ENCODE measurements at regions not wholly inside any gene's neighbourhood (a gene's known extent, or its start where the extent isn't known, plus 50 kb on each side); places are given as distances from the start of the nearest gene placed in this dataset.

GRCh38 chr15:35145336-35145735 is 60.2 kb upstream of the NANOGP8 start:
- Mint-ChIP-seq H3K27me3 (peaks cover 0 to 8% of the 10 kb centered on the region in 2 donors), H3K4me1 (ENCODE audit: low read depth in 2 of 2) (no peaks in the 10 kb centered on the region), H3K9me3 (no peaks in the 10 kb centered on the region), H3K27ac (no peak overlapping the region), H3K4me3 (no peak overlapping the region), H3K36me3 (no peaks in the 10 kb centered on the region)
- ATAC-seq = no peak
- DNase-seq (ENCODE audit: low spot score) = no peak

- Mint-ChIP-seq H3K27me3 (no peaks in the 10 kb centered on the region), H3K4me1 (ENCODE audit: low read depth in 2 of 2) (no peaks in the 10 kb centered on the region), H3K9me3 (no peaks in the 10 kb centered on the region), H3K27ac (no peak overlapping the region), H3K36me3 (no peaks in the 10 kb centered on the region), H3K4me3 (no peak overlapping the region)
- ATAC-seq = no peak
- no peak for DNase-seq (ENCODE audit: low spot score)
These were observed 57.5 kb upstream of the NANOGP8 start for GRCh38 chr15:35142578-35142977.

- Mint-ChIP-seq H3K27ac (no peak overlapping the region), H3K27me3 (no peaks in the 10 kb centered on the region), H3K4me3 (no peak overlapping the region), H3K36me3 (no peaks in the 10 kb centered on the region), H3K4me1 (ENCODE audit: low read depth in 2 of 2) (no peaks in the 10 kb centered on the region), H3K9me3 (no peaks in the 10 kb centered on the region)
- ATAC-seq (no peak), DNase-seq (ENCODE audit: low spot score) (no peak)
These were observed 56.8 kb upstream of the NANOGP8 start for GRCh38 chr15:35141743-35142471.

- Mint-ChIP-seq H3K36me3 (no peaks in the 10 kb centered on the region), H3K27ac (no peak overlapping the region), H3K4me1 (ENCODE audit: low read depth in 2 of 2) (no peaks in the 10 kb centered on the region), H3K9me3 (no peaks in the 10 kb centered on the region), H3K4me3 (no peak overlapping the region), H3K27me3 (no peaks in the 10 kb centered on the region)
- ATAC-seq (no peak), DNase-seq (ENCODE audit: low spot score) (no peak)
These were observed 54.7 kb upstream of the NANOGP8 start for GRCh38 chr15:35139822-35140221.

- Mint-ChIP-seq H3K4me1 (ENCODE audit: low read depth in 2 of 2) (no peaks in the 10 kb centered on the region), H3K36me3 (no peaks in the 10 kb centered on the region), H3K4me3 (no peak overlapping the region), H3K9me3 (peaks cover 4% of the 10 kb centered on the region), H3K27ac (no peak overlapping the region), H3K27me3 (no peaks in the 10 kb centered on the region)
- no peak for DNase-seq (ENCODE audit: low spot score)
- ATAC-seq = no peak
These were observed 52.1 kb upstream of the NANOGP8 start for GRCh38 chr15:35137190-35137574.

- no peak for DNase-seq (ENCODE audit: low spot score)
- no peak overlapping the region for H3K27ac Mint-ChIP-seq
- no peaks in the 10 kb centered on the region for H3K36me3 Mint-ChIP-seq
- no peak overlapping the region for H3K4me3 Mint-ChIP-seq
- H3K9me3 Mint-ChIP-seq = peaks cover 6% of the 10 kb centered on the region
- H3K27me3 Mint-ChIP-seq = no peaks in the 10 kb centered on the region
- H3K4me1 Mint-ChIP-seq (ENCODE audit: low read depth in 2 of 2) = no peaks in the 10 kb centered on the region
- no peak for ATAC-seq
These were observed 51.5 kb upstream of the NANOGP8 start for GRCh38 chr15:35136321-35137189.

Measured in natural killer cell treated with Interleukin-12 subunit alpha and Interleukin-12 subunit beta and Interleukin-15 and Interleukin-18, amount 100 ng/mL, for 72 hours (primary cell).